ENCODE measurements at regions not wholly inside any gene's neighbourhood (a gene's known extent, or its start where the extent isn't known, plus 50 kb on each side); places are given as distances from the start of the nearest gene placed in this dataset.
"Not testable (repeated sequence)": the region's sequence is repeated elsewhere in the genome, so short reads cannot be mapped to it uniquely, and the experiment has no call there.

GRCh38 chr2:121150126-121150525 lies 134.9 kb downstream of the TFCP2L1 start:
- 68 to 85% (median 75%) methylated on average over 7 of the region's 7 CpGs for WGBS, 3 donors
- H3K27ac ChIP-seq (ENCODE audit: low read depth, low read length) = no peak overlapping the region

GRCh38 chr2:121150713-121151112 lies 134.3 kb downstream of the TFCP2L1 start:
- 81 to 88% (median 84%) methylated on average over 4 of the region's 4 CpGs for WGBS, 3 donors
- no peak overlapping the region for H3K27ac ChIP-seq (ENCODE audit: low read depth, low read length)

GRCh38 chr2:121151311-121152109 lies 133.5 kb downstream of the TFCP2L1 start:
- 89 to 93% (median 91%) methylated on average over 14 of the region's 14 CpGs for WGBS, 3 donors
- H3K27ac ChIP-seq (ENCODE audit: low read depth, low read length) = no peak overlapping the region

GRCh38 chr2:121152861-121153260 lies 132.1 kb downstream of the TFCP2L1 start:
- no peak overlapping the region for H3K27ac ChIP-seq (ENCODE audit: low read depth, low read length)
- WGBS, 3 donors = 78 to 97% (median 93%) methylated on average over 6 to 7 of the region's 7 CpGs

DNA sequence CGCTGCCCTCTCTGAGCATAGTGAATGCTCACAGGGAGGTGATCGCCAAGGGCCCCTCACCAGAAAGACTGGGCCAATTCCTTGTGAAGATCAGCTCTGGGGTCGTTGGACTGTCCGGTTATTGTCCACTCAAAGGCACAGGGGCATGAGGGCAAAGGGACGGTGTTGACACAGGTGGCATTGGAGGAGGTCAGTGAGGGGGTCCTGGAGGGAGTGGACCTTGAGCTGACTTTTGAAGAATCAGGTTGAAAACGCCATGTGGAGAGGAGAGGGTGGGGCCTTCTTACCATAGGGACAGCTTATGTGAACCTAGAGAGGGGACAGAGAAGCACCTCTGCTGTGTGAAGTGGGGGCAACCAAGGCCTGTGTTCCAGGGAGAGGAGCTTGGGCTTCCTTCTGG lies 131.5 kb downstream of the TFCP2L1 start:
- WGBS, 3 donors = 71 to 95% (median 79%) methylated on average over 6 of the region's 6 CpGs
- no peak overlapping the region for H3K27ac ChIP-seq (ENCODE audit: low read depth, low read length)

DNA sequence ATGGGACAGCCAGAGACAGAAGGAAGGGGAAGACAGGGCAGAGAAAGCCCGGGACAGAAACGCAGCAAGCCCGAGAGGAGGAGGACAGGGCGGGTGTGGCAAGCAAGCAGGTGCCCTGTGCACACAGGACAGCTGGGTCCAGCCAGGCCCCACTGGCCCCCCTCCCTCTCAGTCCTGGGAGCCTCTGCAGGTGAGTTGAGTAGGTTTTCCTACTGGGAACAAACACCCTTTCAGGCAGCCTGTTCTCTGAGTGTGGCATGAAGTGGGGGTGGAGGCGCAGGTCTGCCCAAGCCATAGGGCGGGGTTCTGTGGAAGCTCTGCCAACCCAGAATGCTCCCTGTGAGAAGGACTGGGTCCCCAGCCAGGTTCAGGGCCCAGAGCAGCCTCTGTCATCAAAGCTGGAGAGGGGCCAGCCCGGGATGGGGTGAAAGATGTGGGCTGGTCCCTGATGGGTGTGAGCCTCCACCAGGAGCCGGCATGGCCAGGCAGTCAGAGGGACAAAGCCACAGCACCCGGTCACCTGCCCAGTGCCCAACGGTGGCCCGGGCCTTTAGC lies 129.4 kb downstream of the TFCP2L1 start:
- 29 to 83% (median 80%) methylated on average over 11 of the region's 11 CpGs for WGBS, 3 donors
- no peak overlapping the region for H3K27ac ChIP-seq (ENCODE audit: low read depth, low read length)

- H3K27ac ChIP-seq (ENCODE audit: low read depth, low read length) = not testable (repeated sequence)
- 89 to 100% (median 100%) methylated on average over 1 of the region's 1 CpG for WGBS, 3 donors
Observed at GRCh38 chr2:121157481-121157880, 127.5 kb downstream of the TFCP2L1 start.

- 72 to 81% (median 74%) methylated on average over 8 of the region's 8 CpGs for WGBS, 3 donors
- H3K27ac ChIP-seq (ENCODE audit: low read depth, low read length) = no peak overlapping the region
Observed at GRCh38 chr2:121159291-121160071, 125.5 kb downstream of the TFCP2L1 start.

DNA sequence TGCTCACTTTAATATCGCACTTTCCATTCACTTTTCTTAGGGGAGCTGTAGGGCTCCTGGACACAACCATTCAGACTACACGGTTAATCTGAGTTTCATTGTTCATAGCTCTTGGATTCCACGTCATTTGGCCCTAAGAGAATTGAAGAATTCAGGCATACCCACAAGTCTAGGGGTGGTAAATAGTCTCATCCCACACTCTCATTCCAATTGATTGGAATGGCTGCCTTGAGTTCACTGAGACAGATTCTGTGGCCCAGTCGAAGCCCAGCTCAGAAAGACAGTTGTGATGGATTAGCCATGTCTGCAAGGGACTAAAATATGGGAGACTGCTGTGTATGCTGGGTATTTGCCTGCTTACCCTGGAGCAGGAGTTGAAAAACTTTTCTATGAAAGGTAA lies 124.6 kb downstream of the TFCP2L1 start:
- no peak overlapping the region for H3K27ac ChIP-seq (ENCODE audit: low read depth, low read length)
- 75 to 84% (median 77%) methylated on average over 4 of the region's 4 CpGs for WGBS, 3 donors

DNA sequence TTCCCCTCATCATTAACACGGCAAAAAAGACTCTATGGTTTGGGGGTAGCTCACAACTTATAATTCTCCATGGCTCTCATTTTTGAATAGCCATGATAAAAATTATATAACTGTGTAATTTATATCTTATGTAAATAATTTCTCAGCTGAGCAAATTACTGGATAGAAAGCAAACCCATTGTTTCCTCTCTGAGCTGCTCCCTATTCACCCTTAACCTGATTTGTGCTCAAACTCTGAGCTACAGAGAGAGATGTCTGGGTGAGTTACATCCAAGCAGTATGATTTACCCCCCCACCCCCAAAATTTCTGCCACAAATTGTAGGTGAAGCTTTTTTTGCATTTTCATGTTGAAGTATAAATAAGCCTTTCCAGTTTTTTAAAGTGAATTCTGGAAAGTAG lies 123.7 kb downstream of the TFCP2L1 start:
- no peak overlapping the region for H3K27ac ChIP-seq (ENCODE audit: low read depth, low read length)
- 64 to 90% (median 70%) methylated on average over 1 of the region's 1 CpG for WGBS, 3 donors

DNA sequence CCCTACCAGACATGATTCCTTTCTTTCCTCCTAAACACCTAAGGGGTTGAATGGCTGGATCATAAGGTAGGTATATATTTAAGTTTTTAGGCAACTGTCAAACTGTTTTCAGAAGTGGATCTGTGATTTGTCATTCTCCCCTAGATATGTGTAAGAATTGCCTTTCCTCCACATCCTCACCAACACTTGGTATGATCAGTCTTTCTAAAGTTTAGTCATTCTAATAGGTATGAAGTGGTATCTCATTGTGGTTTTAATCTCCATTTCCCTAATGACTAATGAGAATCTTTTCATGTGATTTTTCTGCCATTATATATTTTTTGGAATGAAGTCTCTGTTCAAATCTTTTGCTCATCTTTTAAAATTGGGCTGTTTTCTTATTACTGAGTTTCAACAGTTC lies 122.1 kb downstream of the TFCP2L1 start:
- H3K27ac ChIP-seq (ENCODE audit: low read depth, low read length) = no peak overlapping the region

GRCh38 chr2:121164042-121164441 lies 121.0 kb downstream of the TFCP2L1 start:
- no peak overlapping the region for H3K27ac ChIP-seq (ENCODE audit: low read depth, low read length)
- 83 to 85% (median 84%) methylated on average over 3 of the region's 3 CpGs for WGBS, 3 donors

- no peak overlapping the region for H3K27ac ChIP-seq (ENCODE audit: low read depth, low read length)
- 77 to 89% (median 87%) methylated on average over 1 of the region's 1 CpG for WGBS, 3 donors
Observed at GRCh38 chr2:121165038-121165542, 119.9 kb downstream of the TFCP2L1 start.

Measured in adipose tissue (tissue), 3 donors.